SK-N-SH (cell line): ENCODE measurements at regions not wholly inside any gene's neighbourhood (a gene's known extent, or its start where the extent isn't known, plus 50 kb on each side); places are given as distances from the start of the nearest gene placed in this dataset.

Source experiments
- CTCF ChIA-PET: fragments of 300-600, 350-600 bp; formaldehyde crosslinking; extraction: SDS; loops from one replicate; lab custom pipeline; 2021; lab: Yijun Ruan, JAX
- POLR2A ChIA-PET: fragments of 350-600 bp; sonication (Branson Sonifier 250); formaldehyde crosslinking; extraction: SDS; loops from one replicate; lab custom pipeline; 2020; ENCODE audit warnings: antibody characterized with exemption, inconsistent platforms; lab: Yijun Ruan, JAX
- DNase-seq: peaks from one replicate; pipeline ENCODE4 v3.0.0; 2012
- H2AFZ ChIP-seq: fragments of 200-600 bp; sonication (generic); 2 replicates; pipeline ENCODE4 v1.8.1; 2016; ENCODE audit warnings: antibody characterized with exemption, mild to moderate bottlenecking, low read depth
- H3F3A ChIP-seq: fragments of 200-600 bp; sonication (generic); replicated peaks from 2 replicates; pipeline ENCODE3; 2016; ENCODE audit warnings: antibody characterized with exemption, mild to moderate bottlenecking; ENCODE audit not compliant: insufficient read depth
- H3K27ac ChIP-seq, 2 experiments: fragments of 200-500 bp in 1 of 2; fragments of 200-600 bp in 1 of 2; sonication (Bioruptor generic) in 1 of 2; sonication (generic), shearing (Covaris generic) in 1 of 2; 2 replicates each; pipeline versions ENCODE4 v1.5.1 to v1.6.1; 2014 to 2016; ENCODE audit warnings: low read depth in 2 of 2, inconsistent platforms in 1 of 2, low read length in 1 of 2, mild to moderate bottlenecking in 1 of 2, mixed read lengths in 1 of 2
- H3K27me3 ChIP-seq: fragments of 200-600 bp; sonication (generic), shearing (Covaris generic); 2 replicates; pipeline ENCODE4 v1.6.1; 2016; ENCODE audit warnings: mixed run types; ENCODE audit not compliant: insufficient read depth
- H3K36me3 ChIP-seq, 2 experiments: fragments of 200-500 bp in 1 of 2; fragments of 200-600 bp in 1 of 2; sonication (Bioruptor generic) in 1 of 2; sonication (generic) in 1 of 2; replicated peaks in 1 of 2; 2 replicates each; pipeline versions ENCODE3 to v1.5.1; 2014 to 2016; ENCODE audit warnings: low read length in 1 of 2, mild to moderate bottlenecking in 1 of 2; ENCODE audit not compliant: insufficient read depth in 2 of 2, control insufficient read depth in 1 of 2
- H3K4me1 ChIP-seq, 2 experiments: fragments of 200-500 bp in 1 of 2; fragments of 200-600 bp in 1 of 2; sonication (Bioruptor generic) in 1 of 2; sonication (generic), shearing (Covaris generic) in 1 of 2; 2 replicates each; pipeline versions ENCODE4 v1.5.1 to v1.6.1; 2014 to 2016; ENCODE audit warnings: low read depth in 1 of 2, low read length in 1 of 2, mixed run types in 1 of 2; ENCODE audit not compliant: insufficient read depth in 2 of 2, control insufficient read depth in 1 of 2
- H3K4me2 ChIP-seq: fragments of 200-600 bp; sonication (generic), shearing (Covaris generic); 2 replicates; pipeline ENCODE4 v1.6.1; 2017; ENCODE audit warnings: mixed run types
- H3K4me3 ChIP-seq, 2 experiments: fragments of 200-500 bp in 1 of 2; fragments of 200-600 bp in 1 of 2; sonication (Bioruptor generic) in 1 of 2; sonication (generic), shearing (Covaris generic) in 1 of 2; 2 replicates each; pipeline versions ENCODE4 v1.5.1 to v1.8.1; 2014 to 2016; ENCODE audit warnings: low read depth in 2 of 2, inconsistent platforms in 1 of 2, low read length in 1 of 2, mild to moderate bottlenecking in 1 of 2, mixed read lengths in 1 of 2, moderate library complexity in 1 of 2
- H3K79me2 ChIP-seq: fragments of 200-600 bp; sonication (generic); 2 replicates; pipeline ENCODE4 v1.8.1; 2017; ENCODE audit warnings: mild to moderate bottlenecking; ENCODE audit not compliant: insufficient read depth
- H3K9ac ChIP-seq: fragments of 200-600 bp; sonication (generic); 2 replicates; pipeline ENCODE4 v1.6.1; 2017; ENCODE audit warnings: mixed run types
- H3K9me2 ChIP-seq: fragments of 200-600 bp; sonication (generic); 2 replicates; pipeline ENCODE4 v1.6.1; 2017; ENCODE audit warnings: mixed run types
- H3K9me3 ChIP-seq: fragments of 200-600 bp; sonication (generic); 2 replicates; pipeline ENCODE4 v1.6.1; 2017; ENCODE audit warnings: mixed run types, mild to moderate bottlenecking, moderate library complexity
- H4K20me1 ChIP-seq: fragments of 200-600 bp; sonication (generic); 2 replicates; pipeline ENCODE4 v1.6.1; 2017; ENCODE audit warnings: mild to moderate bottlenecking, mixed run types; ENCODE audit not compliant: insufficient read depth
- CHD2 ChIP-seq: fragments of 150-350 bp; IDR thresholded peaks from 2 replicates; pipeline ENCODE4 v1.6.1; 2018; ENCODE audit warnings: low read length; ENCODE audit not compliant: partially characterized antibody
- FOXJ3 ChIP-seq: sonication (generic); formaldehyde crosslinking; IDR thresholded peaks from 2 replicates; pipeline ENCODE4 v1.5.1; 2020; ENCODE audit warnings: mild to moderate bottlenecking, missing genetic modification reagents
- FOXM1 ChIP-seq: IDR thresholded peaks from 2 replicates; pipeline ENCODE4 v1.4.0; 2012; ENCODE audit warnings: low read depth, mild to moderate bottlenecking
- GABPA ChIP-seq: IDR thresholded peaks from 2 replicates; pipeline ENCODE4 v1.4.0; 2012; ENCODE audit warnings: low read depth, mild to moderate bottlenecking
- JUND ChIP-seq: IDR thresholded peaks from 2 replicates; pipeline ENCODE4 v1.4.0; 2012
- MEF2A ChIP-seq: IDR thresholded peaks from 2 replicates; pipeline ENCODE4 v1.4.0; 2012; ENCODE audit warnings: low read depth, borderline replicate concordance
- MXI1 ChIP-seq: IDR thresholded peaks from 2 replicates; pipeline ENCODE4 v1.6.1; 2012; ENCODE audit warnings: mild to moderate bottlenecking, low read depth, low read length, improper control_type of control experiment
- NFIC ChIP-seq: IDR thresholded peaks from 2 replicates; pipeline ENCODE4 v1.4.0; 2012; ENCODE audit warnings: borderline replicate concordance
- NRF1 ChIP-seq: IDR thresholded peaks from 2 replicates; pipeline ENCODE4 v1.6.1; 2012; ENCODE audit warnings: low read depth, mild to moderate bottlenecking, low read length
- PBX3 ChIP-seq: IDR thresholded peaks from 2 replicates; pipeline ENCODE4; 2012
- RCOR1 ChIP-seq: fragments of 150-350 bp; IDR thresholded peaks from 2 replicates; pipeline ENCODE4 v1.6.1; 2017; ENCODE audit warnings: antibody characterized with exemption, low read length
- TAF1 ChIP-seq: IDR thresholded peaks from 2 replicates; pipeline ENCODE4 v1.6.1; 2012; ENCODE audit warnings: low read depth, mild to moderate bottlenecking, low read length, moderate library complexity, borderline replicate concordance
- TCF12 ChIP-seq: IDR thresholded peaks from 2 replicates; pipeline ENCODE4 v1.4.0; 2012
- USF2 ChIP-seq: fragments of 150-350 bp; IDR thresholded peaks from 2 replicates; pipeline ENCODE4 v1.6.1; 2017; ENCODE audit warnings: antibody characterized with exemption, low read length, low read depth, borderline replicate concordance
- YY1 ChIP-seq: IDR thresholded peaks from 2 replicates; pipeline ENCODE4 v1.4.0; 2012; ENCODE audit warnings: low read depth, mild to moderate bottlenecking
- WGBS: methylation state at CpG from one replicate; pipeline ENCODE4 v1.1.6; 2017; ENCODE audit warnings: low lambda C conversion rate; 5-methylcytosine and 5-hydroxymethylcytosine counted together
- TF ChIP-seq, protein P1 (sequence below): IDR thresholded peaks from 2 replicates; pipeline ENCODE4 v1.4.0; 2012; ENCODE audit warnings: low read depth, borderline replicate concordance
- TF ChIP-seq, protein P2 (sequence below): IDR thresholded peaks from 2 replicates; pipeline ENCODE4 v1.6.1; 2012; ENCODE audit warnings: mild to moderate bottlenecking, low read depth, low read length, moderate library complexity

- WGBS = 73% methylated on average over 2 of the region's 2 CpGs
- no peaks in the 10 kb centered on the region for H3K27me3 ChIP-seq
Measured at GRCh38 chr3:59567661-59568060, 517.8 kb upstream of the CFAP20DC start.

DNA sequence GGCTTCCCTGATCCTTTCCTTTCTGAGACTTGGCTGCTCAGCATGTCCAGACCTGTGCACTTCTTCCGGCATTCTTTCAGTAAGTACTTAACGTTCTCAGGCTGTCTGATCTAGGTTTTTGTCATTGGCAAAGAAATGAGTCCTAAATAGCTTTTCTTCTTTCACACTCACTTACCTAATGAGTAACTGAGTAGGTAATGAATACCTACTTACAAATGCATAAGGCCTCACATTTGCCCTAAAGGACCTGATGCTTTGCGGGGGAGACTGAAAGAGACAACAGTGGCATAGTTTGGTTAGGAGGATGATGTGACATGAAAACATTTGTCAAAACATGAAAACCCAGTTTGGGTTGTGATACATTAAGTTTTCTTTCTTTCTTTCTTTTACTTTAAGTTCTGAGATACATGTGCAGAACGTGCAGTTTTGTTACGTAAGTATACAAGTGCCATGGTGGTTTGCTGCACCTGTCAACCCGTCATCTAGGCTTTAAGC lies 516.7 kb upstream of the CFAP20DC start:
- ChIA-PET POLR2A (no interaction called here), CTCF (interaction anchor here (3.5 kb wide), 1 partner anchor 291 kb away, joined by 12 read pairs; no protein-coding TSS in a partner anchor)
- Histone ChIP-seq H3K27ac (no peak overlapping the region), H3F3A (peaks cover 7% of the 10 kb centered on the region), H3K27me3 (no peaks in the 10 kb centered on the region), H3K4me3 (no peak overlapping the region), H4K20me1 (no peaks in the 10 kb centered on the region), H3K9ac (no peak overlapping the region), H3K9me2 (no peaks in the 10 kb centered on the region), H3K9me3 (no peaks in the 10 kb centered on the region), H3K36me3 (no peaks in the 10 kb centered on the region), H3K4me2 (no peak overlapping the region), H3K4me1 (peaks cover 12 to 18% of the 10 kb centered on the region in 2 experiments; a peak in 2 of 4 replicates), H3K79me2 (no peaks in the 10 kb centered on the region), H2AFZ (no peak overlapping the region)
- no peak for DNase-seq
- 87% methylated on average over 6 of the region's 6 CpGs for WGBS
- TF ChIP-seq YY1 (no peak), PBX3 (no peak), TCF12 (no peak), NFIC (no peak), MXI1 (no peak), RCOR1 (no peak), FOXM1 (no peak), USF2 (no peak), JUND (no peak), TAF1 (no peak), FOXJ3 (CRISPR knock-in tag) (no peak), GABPA (no peak), NRF1 (no peak)
- TF ChIP-seq, protein P1, sequence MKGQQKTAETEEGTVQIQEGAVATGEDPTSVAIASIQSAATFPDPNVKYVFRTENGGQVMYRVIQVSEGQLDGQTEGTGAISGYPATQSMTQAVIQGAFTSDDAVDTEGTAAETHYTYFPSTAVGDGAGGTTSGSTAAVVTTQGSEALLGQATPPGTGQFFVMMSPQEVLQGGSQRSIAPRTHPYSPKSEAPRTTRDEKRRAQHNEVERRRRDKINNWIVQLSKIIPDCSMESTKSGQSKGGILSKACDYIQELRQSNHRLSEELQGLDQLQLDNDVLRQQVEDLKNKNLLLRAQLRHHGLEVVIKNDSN = no peak

More at GRCh38 chr3:59567661-59568060, 517.8 kb upstream of the CFAP20DC start:
- Histone ChIP-seq H3K4me1 (peaks cover 12 to 18% of the 10 kb centered on the region in 2 experiments; a peak in 2 of 4 replicates), H3K79me2 (no peaks in the 10 kb centered on the region), H3K27ac (no peak overlapping the region), H3K4me3 (no peak overlapping the region), H3F3A (peaks cover 7% of the 10 kb centered on the region), H4K20me1 (no peaks in the 10 kb centered on the region), H3K9me3 (no peaks in the 10 kb centered on the region), H2AFZ (no peak overlapping the region), H3K36me3 (no peaks in the 10 kb centered on the region), H3K9ac (no peak overlapping the region), H3K4me2 (no peak overlapping the region), H3K9me2 (no peaks in the 10 kb centered on the region)
- ChIA-PET POLR2A (no interaction called here), CTCF (interaction anchor here (1.4 to 3.5 kb wide), 4 partner anchors 9 to 355 kb away, joined by 4 to 12 read pairs (median 6); no protein-coding TSS in a partner anchor)
- no peak for DNase-seq
- TF ChIP-seq, protein P2, sequence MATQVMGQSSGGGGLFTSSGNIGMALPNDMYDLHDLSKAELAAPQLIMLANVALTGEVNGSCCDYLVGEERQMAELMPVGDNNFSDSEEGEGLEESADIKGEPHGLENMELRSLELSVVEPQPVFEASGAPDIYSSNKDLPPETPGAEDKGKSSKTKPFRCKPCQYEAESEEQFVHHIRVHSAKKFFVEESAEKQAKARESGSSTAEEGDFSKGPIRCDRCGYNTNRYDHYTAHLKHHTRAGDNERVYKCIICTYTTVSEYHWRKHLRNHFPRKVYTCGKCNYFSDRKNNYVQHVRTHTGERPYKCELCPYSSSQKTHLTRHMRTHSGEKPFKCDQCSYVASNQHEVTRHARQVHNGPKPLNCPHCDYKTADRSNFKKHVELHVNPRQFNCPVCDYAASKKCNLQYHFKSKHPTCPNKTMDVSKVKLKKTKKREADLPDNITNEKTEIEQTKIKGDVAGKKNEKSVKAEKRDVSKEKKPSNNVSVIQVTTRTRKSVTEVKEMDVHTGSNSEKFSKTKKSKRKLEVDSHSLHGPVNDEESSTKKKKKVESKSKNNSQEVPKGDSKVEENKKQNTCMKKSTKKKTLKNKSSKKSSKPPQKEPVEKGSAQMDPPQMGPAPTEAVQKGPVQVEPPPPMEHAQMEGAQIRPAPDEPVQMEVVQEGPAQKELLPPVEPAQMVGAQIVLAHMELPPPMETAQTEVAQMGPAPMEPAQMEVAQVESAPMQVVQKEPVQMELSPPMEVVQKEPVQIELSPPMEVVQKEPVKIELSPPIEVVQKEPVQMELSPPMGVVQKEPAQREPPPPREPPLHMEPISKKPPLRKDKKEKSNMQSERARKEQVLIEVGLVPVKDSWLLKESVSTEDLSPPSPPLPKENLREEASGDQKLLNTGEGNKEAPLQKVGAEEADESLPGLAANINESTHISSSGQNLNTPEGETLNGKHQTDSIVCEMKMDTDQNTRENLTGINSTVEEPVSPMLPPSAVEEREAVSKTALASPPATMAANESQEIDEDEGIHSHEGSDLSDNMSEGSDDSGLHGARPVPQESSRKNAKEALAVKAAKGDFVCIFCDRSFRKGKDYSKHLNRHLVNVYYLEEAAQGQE = no peak
- TF ChIP-seq PBX3 = no peak
- TF ChIP-seq CHD2 = no peak
- TF ChIP-seq MEF2A = no peak
